ENCODE measurements at regions not wholly inside any gene's neighbourhood (a gene's known extent, or its start where the extent isn't known, plus 50 kb on each side); places are given as distances from the start of the nearest gene placed in this dataset.
"Not testable (repeated sequence)": the region's sequence is repeated elsewhere in the genome, so short reads cannot be mapped to it uniquely, and the experiment has no call there.

GRCh38 chrX:63242689-63243088 lies 108.4 kb downstream of the SPIN4 start:
- TF ChIP-seq, protein P1, sequence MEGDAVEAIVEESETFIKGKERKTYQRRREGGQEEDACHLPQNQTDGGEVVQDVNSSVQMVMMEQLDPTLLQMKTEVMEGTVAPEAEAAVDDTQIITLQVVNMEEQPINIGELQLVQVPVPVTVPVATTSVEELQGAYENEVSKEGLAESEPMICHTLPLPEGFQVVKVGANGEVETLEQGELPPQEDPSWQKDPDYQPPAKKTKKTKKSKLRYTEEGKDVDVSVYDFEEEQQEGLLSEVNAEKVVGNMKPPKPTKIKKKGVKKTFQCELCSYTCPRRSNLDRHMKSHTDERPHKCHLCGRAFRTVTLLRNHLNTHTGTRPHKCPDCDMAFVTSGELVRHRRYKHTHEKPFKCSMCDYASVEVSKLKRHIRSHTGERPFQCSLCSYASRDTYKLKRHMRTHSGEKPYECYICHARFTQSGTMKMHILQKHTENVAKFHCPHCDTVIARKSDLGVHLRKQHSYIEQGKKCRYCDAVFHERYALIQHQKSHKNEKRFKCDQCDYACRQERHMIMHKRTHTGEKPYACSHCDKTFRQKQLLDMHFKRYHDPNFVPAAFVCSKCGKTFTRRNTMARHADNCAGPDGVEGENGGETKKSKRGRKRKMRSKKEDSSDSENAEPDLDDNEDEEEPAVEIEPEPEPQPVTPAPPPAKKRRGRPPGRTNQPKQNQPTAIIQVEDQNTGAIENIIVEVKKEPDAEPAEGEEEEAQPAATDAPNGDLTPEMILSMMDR (IDR thresholded peaks at IDR 0.05; ENCODE audit: low read depth, low read length): not testable (repeated sequence)
- TF ChIP-seq EZH2phosphoT487 (IDR thresholded peaks at IDR 0.05; ENCODE audit: low read depth): not testable (repeated sequence)
